GM23338 (cell line): ENCODE measurements at regions not wholly inside any gene's neighbourhood (a gene's known extent, or its start where the extent isn't known, plus 50 kb on each side); places are given as distances from the start of the nearest gene placed in this dataset.

Experiments
- ATAC-seq: fragments of 200-7000 bp; cut with Tn5 transposase; 3 replicates; pipeline ENCODE4 v1.9.1; 2020
- DNase-seq: peaks from one replicate; pipeline ENCODE4 v3.0.0-alpha.2; 2015; ENCODE audit warnings: low spot score
- H2AFZ ChIP-seq: fragments of 200-600 bp; sonication (generic); 2 replicates; pipeline ENCODE4 v1.8.0; 2016; ENCODE audit warnings: antibody characterized with exemption, mild to moderate bottlenecking, moderate library complexity
- H3F3A ChIP-seq: fragments of 200-600 bp; sonication (generic); replicated peaks from 2 replicates; pipeline ENCODE4 v1.8.0; 2017; ENCODE audit warnings: antibody characterized with exemption, mixed run types, low read depth
- H3K27ac ChIP-seq: fragments of 200-600 bp; sonication (generic); 2 replicates; pipeline ENCODE4 v1.6.1; 2016; ENCODE audit warnings: low read depth
- H3K27me3 ChIP-seq: fragments of 200-600 bp; sonication (generic); 2 replicates; pipeline ENCODE4 v1.8.0; 2016; ENCODE audit warnings: mild to moderate bottlenecking, mixed run types, moderate library complexity; ENCODE audit not compliant: insufficient read depth
- H3K36me3 ChIP-seq: fragments of 200-600 bp; sonication (generic); 2 replicates; pipeline ENCODE4 v1.8.0; 2016; ENCODE audit warnings: mild to moderate bottlenecking; ENCODE audit not compliant: insufficient read depth
- H3K4me1 ChIP-seq: fragments of 200-600 bp; sonication (generic); 2 replicates; pipeline ENCODE4 v1.8.0; 2016; ENCODE audit warnings: mild to moderate bottlenecking, moderate library complexity; ENCODE audit not compliant: insufficient read depth
- H3K4me2 ChIP-seq: fragments of 200-600 bp; sonication (generic); 2 replicates; pipeline ENCODE4 v1.7.1; 2017; ENCODE audit warnings: mixed run types
- H3K4me3 ChIP-seq: fragments of 200-600 bp; sonication (generic); 2 replicates; pipeline ENCODE4 v1.6.1; 2016; ENCODE audit warnings: mixed run types
- H3K79me2 ChIP-seq: fragments of 200-600 bp; sonication (generic); replicated peaks from 2 replicates; pipeline ENCODE4 v1.8.0; 2017; ENCODE audit warnings: mild to moderate bottlenecking; ENCODE audit not compliant: insufficient read depth
- H3K9me2 ChIP-seq: fragments of 200-600 bp; sonication (generic); 2 replicates; pipeline ENCODE4 v1.8.0; 2017; ENCODE audit not compliant: insufficient read depth
- H4K20me1 ChIP-seq: fragments of 200-600 bp; sonication (generic); replicated peaks from 2 replicates; pipeline ENCODE4 v1.8.0; 2017; ENCODE audit warnings: mild to moderate bottlenecking; ENCODE audit not compliant: insufficient read depth
- H3K27ac Mint-ChIP-seq: 2 replicates; pipeline ENCODE4 v1.8.0; 2020; ENCODE audit warnings: inconsistent platforms, mild to moderate bottlenecking, moderate library complexity, mixed read lengths
- H3K27me3 Mint-ChIP-seq: 3 replicates; pipeline ENCODE4 v1.8.0; 2022; ENCODE audit warnings: low read depth, mild to moderate bottlenecking, moderate library complexity, mixed read lengths, inconsistent platforms; ENCODE audit not compliant: insufficient read depth, poor library complexity
- H3K36me3 Mint-ChIP-seq: 3 replicates; pipeline ENCODE4 v1.8.0; 2021; ENCODE audit warnings: low read depth, mild to moderate bottlenecking, inconsistent platforms, moderate library complexity, mixed read lengths
- H3K4me1 Mint-ChIP-seq: 3 replicates; pipeline ENCODE4 v1.8.0; 2020; ENCODE audit warnings: mild to moderate bottlenecking, inconsistent platforms, mixed read lengths
- H3K4me3 Mint-ChIP-seq: 3 replicates; pipeline ENCODE4 v1.8.0; 2021; ENCODE audit warnings: moderate library complexity, mild to moderate bottlenecking, inconsistent platforms, mixed read lengths
- H3K9me3 Mint-ChIP-seq: 3 replicates; pipeline ENCODE4 v1.8.0; 2020; ENCODE audit warnings: moderate library complexity, mild to moderate bottlenecking, inconsistent platforms, mixed read lengths
- CREB1 ChIP-seq: fragments of 250-450 bp; sonication (Bioruptor Pico); IDR thresholded peaks from 2 replicates; pipeline ENCODE4 v1.5.0; 2020; ENCODE audit warnings: low read depth, mild to moderate bottlenecking, moderate library complexity
- CTCF ChIP-seq, 2 experiments: fragments of 200-600 bp in 1 of 2; sonication (generic) in 1 of 2; conservative IDR thresholded peaks; 2 replicates each; pipeline versions ENCODE4 v1.5.1 to v1.6.1; 2016 to 2017; ENCODE audit warnings: antibody characterized with exemption in 2 of 2, low read depth in 2 of 2, mild to moderate bottlenecking in 2 of 2, moderate library complexity in 1 of 2
- EZH2 ChIP-seq: fragments of 200-600 bp; sonication (generic); IDR thresholded peaks from one replicate; pipeline ENCODE4 v1.8.0; 2017; ENCODE audit warnings: antibody characterized with exemption, mild to moderate bottlenecking, low read depth; ENCODE audit not compliant: unreplicated experiment
- EZH2phosphoT487 ChIP-seq: fragments of 200-600 bp; sonication (generic); IDR thresholded peaks from one replicate; pipeline ENCODE4 v1.8.1; 2018; ENCODE audit warnings: antibody characterized with exemption; ENCODE audit not compliant: unreplicated experiment
- JUNB ChIP-seq: IDR thresholded peaks from one replicate; pipeline ENCODE4 v1.6.1; 2016; ENCODE audit warnings: antibody characterized with exemption; ENCODE audit not compliant: unreplicated experiment
- NANOG ChIP-seq: IDR thresholded peaks from 2 replicates; pipeline ENCODE4 v1.6.1; 2016; ENCODE audit warnings: antibody characterized with exemption, borderline replicate concordance
- POLR2AphosphoS5 ChIP-seq: IDR thresholded peaks from 2 replicates; pipeline ENCODE4 v1.6.1; 2016; ENCODE audit warnings: antibody characterized with exemption, low read depth
- REST ChIP-seq: IDR thresholded peaks from one replicate; pipeline ENCODE4 v1.6.1; 2018; ENCODE audit warnings: antibody characterized with exemption; ENCODE audit not compliant: unreplicated experiment
- STAT1 ChIP-seq: IDR thresholded peaks from one replicate; pipeline ENCODE4 v1.6.1; 2016; ENCODE audit warnings: antibody characterized with exemption; ENCODE audit not compliant: unreplicated experiment
- ZNF114 ChIP-seq: fragments of 250-450 bp; sonication (Bioruptor Pico); IDR thresholded peaks from 2 replicates; pipeline ENCODE4 v1.5.0; 2020; ENCODE audit warnings: mild to moderate bottlenecking, moderate library complexity
- ZNF331 ChIP-seq: fragments of 250-450 bp; sonication (Bioruptor Pico); IDR thresholded peaks from 2 replicates; pipeline ENCODE4 v1.5.0; 2020; ENCODE audit warnings: low read depth, mild to moderate bottlenecking, moderate library complexity
- TF ChIP-seq, protein P1 (sequence below): IDR thresholded peaks from 2 replicates; pipeline ENCODE4 v1.6.1; 2016; ENCODE audit warnings: antibody characterized with exemption
- TF ChIP-seq, protein P2 (sequence below): fragments of 250-450 bp; sonication (Bioruptor Pico); IDR thresholded peaks from 2 replicates; pipeline ENCODE4 v1.5.0; 2020; ENCODE audit warnings: mild to moderate bottlenecking, moderate library complexity

DNA sequence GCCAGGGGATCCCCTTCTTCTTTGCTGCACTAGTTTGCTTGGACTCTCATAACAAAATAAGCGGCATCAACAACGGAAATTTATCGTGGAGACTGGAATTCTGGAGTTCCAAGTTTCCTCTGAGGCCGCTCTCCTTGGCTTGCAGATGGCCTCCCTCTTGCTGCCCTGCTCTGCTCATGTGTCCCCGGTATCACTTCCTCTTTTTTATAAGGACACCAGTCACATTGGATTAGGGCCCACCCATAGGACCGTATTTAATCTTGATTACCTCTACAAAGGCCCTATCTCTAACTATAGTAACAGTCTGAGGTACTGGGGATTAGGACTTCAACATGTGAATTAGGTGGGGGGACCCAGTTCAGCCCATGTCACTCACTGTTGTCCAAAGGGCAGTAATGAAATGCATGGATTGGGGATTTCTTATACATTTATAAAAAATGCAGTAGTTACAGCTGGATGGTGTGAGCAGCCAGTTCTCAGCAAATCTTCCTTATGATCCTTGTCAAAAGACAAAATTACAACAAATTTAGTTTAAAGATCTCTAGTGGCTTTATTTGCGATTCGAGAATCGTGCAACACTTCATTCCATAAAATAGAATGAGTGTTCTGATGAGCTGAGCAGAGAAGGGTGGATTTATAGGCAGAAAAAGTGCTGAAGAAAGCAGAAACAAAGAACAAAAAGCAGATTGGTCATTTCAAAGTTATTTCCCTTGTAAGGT is 59.3 kb upstream of the AKAP12 start:
- Histone ChIP-seq H3K4me1 (no peaks in the 10 kb centered on the region; the same call in 1 of the 2 replicates), H3K36me3 (no peaks in the 10 kb centered on the region), H3K4me2 (no peak overlapping the region), H3K9me2 (peaks cover 6% of the 10 kb centered on the region; the same call in 1 of the 2 replicates), H3K27me3 (no peaks in the 10 kb centered on the region), H3F3A (no peaks in the 10 kb centered on the region), H3K79me2 (no peaks in the 10 kb centered on the region), H4K20me1 (no peaks in the 10 kb centered on the region), H2AFZ (no peak overlapping the region), H3K4me3 (no peak overlapping the region), H3K27ac (no peak overlapping the region)
- DNase-seq (no peak), ATAC-seq (no peak)
- Mint-ChIP-seq H3K4me3 (no peak overlapping the region), H3K27me3 (peaks cover 3% of the 10 kb centered on the region), H3K36me3 (peaks cover 13% of the 10 kb centered on the region; the same call in 2 of the 3 replicates), H3K9me3 (peaks cover 24% of the 10 kb centered on the region), H3K27ac (no peak overlapping the region), H3K4me1 (peaks cover 8% of the 10 kb centered on the region)
- TF ChIP-seq JUNB = no peak
- TF ChIP-seq, protein P1, sequence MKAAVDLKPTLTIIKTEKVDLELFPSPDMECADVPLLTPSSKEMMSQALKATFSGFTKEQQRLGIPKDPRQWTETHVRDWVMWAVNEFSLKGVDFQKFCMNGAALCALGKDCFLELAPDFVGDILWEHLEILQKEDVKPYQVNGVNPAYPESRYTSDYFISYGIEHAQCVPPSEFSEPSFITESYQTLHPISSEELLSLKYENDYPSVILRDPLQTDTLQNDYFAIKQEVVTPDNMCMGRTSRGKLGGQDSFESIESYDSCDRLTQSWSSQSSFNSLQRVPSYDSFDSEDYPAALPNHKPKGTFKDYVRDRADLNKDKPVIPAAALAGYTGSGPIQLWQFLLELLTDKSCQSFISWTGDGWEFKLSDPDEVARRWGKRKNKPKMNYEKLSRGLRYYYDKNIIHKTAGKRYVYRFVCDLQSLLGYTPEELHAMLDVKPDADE = no peak
- TF ChIP-seq CREB1 (CRISPR knock-in tag) = no peak
- TF ChIP-seq REST = no peak
- no peak for TF ChIP-seq CTCF (conservative IDR thresholded peaks at IDR 0.05; ENCODE audit: low read depth in 2 of 2)
- no peak for TF ChIP-seq NANOG
- no peak for TF ChIP-seq ZNF331 (CRISPR knock-in tag)
- TF ChIP-seq, protein P2, sequence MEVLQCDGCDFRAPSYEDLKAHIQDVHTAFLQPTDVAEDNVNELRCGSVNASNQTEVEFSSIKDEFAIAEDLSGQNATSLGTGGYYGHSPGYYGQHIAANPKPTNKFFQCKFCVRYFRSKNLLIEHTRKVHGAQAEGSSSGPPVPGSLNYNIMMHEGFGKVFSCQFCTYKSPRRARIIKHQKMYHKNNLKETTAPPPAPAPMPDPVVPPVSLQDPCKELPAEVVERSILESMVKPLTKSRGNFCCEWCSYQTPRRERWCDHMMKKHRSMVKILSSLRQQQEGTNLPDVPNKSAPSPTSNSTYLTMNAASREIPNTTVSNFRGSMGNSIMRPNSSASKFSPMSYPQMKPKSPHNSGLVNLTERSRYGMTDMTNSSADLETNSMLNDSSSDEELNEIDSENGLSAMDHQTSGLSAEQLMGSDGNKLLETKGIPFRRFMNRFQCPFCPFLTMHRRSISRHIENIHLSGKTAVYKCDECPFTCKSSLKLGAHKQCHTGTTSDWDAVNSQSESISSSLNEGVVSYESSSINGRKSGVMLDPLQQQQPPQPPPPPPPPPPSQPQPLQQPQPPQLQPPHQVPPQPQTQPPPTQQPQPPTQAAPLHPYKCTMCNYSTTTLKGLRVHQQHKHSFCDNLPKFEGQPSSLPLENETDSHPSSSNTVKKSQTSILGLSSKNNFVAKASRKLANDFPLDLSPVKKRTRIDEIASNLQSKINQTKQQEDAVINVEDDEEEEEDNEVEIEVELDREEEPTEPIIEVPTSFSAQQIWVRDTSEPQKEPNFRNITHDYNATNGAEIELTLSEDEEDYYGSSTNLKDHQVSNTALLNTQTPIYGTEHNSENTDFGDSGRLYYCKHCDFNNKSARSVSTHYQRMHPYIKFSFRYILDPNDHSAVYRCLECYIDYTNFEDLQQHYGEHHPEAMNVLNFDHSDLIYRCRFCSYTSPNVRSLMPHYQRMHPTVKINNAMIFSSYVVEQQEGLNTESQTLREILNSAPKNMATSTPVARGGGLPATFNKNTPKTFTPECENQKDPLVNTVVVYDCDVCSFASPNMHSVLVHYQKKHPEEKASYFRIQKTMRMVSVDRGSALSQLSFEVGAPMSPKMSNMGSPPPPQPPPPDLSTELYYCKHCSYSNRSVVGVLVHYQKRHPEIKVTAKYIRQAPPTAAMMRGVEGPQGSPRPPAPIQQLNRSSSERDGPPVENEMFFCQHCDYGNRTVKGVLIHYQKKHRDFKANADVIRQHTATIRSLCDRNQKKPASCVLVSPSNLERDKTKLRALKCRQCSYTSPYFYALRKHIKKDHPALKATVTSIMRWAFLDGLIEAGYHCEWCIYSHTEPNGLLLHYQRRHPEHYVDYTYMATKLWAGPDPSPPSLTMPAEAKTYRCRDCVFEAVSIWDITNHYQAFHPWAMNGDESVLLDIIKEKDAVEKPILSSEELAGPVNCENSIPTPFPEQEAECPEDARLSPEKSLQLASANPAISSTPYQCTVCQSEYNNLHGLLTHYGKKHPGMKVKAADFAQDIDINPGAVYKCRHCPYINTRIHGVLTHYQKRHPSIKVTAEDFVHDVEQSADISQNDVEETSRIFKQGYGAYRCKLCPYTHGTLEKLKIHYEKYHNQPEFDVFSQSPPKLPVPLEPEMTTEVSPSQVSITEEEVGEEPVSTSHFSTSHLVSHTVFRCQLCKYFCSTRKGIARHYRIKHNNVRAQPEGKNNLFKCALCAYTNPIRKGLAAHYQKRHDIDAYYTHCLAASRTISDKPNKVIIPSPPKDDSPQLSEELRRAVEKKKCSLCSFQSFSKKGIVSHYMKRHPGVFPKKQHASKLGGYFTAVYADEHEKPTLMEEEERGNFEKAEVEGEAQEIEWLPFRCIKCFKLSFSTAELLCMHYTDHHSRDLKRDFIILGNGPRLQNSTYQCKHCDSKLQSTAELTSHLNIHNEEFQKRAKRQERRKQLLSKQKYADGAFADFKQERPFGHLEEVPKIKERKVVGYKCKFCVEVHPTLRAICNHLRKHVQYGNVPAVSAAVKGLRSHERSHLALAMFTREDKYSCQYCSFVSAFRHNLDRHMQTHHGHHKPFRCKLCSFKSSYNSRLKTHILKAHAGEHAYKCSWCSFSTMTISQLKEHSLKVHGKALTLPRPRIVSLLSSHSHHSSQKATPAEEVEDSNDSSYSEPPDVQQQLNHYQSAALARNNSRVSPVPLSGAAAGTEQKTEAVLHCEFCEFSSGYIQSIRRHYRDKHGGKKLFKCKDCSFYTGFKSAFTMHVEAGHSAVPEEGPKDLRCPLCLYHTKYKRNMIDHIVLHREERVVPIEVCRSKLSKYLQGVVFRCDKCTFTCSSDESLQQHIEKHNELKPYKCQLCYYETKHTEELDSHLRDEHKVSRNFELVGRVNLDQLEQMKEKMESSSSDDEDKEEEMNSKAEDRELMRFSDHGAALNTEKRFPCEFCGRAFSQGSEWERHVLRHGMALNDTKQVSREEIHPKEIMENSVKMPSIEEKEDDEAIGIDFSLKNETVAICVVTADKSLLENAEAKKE = no peak
- no peak for TF ChIP-seq EZH2phosphoT487
- no peak for TF ChIP-seq STAT1
- no peak for TF ChIP-seq EZH2
- no peak for TF ChIP-seq ZNF114 (CRISPR knock-in tag)
- no peak for TF ChIP-seq POLR2AphosphoS5
